PC-9 (cell line): ENCODE measurements at regions not wholly inside any gene's neighbourhood (a gene's known extent, or its start where the extent isn't known, plus 50 kb on each side); places are given as distances from the start of the nearest gene placed in this dataset.

Source experiments
- BruUV-seq: library from RNA; stranded (reverse); fragments of 400-500 nt; replicated peaks from 2 replicates; lab custom pipeline; 2021; lab: Mats Ljungman, UMichigan
- CTCF ChIA-PET: fragments of 300-600 bp; sonication (Branson Sonifier 250); formaldehyde crosslinking; loops from one replicate; lab custom pipeline; 2022; ENCODE audit warnings: antibody characterized with exemption; lab: Charles Lee
- POLR2A ChIA-PET: fragments of 300-600 bp; sonication (Branson Sonifier 250); formaldehyde crosslinking; loops from one replicate; lab custom pipeline; 2022; ENCODE audit warnings: antibody characterized with exemption; ENCODE audit not compliant: unreplicated experiment; lab: Charles Lee
- DNase-seq, 2 experiments: peaks; one replicate each; pipeline versions ENCODE4 v3.0.0 to v3.0.0-alpha.2; 2015 to 2022; ENCODE audit warnings: mixed read lengths in 1 of 2
- H2AFZ ChIP-seq: fragments of 200-600 bp; sonication (generic); 2 replicates; pipeline ENCODE4 v1.8.1; 2017; ENCODE audit warnings: antibody characterized with exemption
- H3F3A ChIP-seq: fragments of 200-600 bp; sonication (generic); 2 replicates; pipeline ENCODE4 v1.8.1; 2017; ENCODE audit warnings: antibody characterized with exemption, mild to moderate bottlenecking, low read depth; ENCODE audit not compliant: insufficient read depth
- H3K27ac ChIP-seq: fragments of 200-600 bp; sonication (generic); 2 replicates; pipeline ENCODE4 v1.6.1; 2016; ENCODE audit warnings: mixed run types
- H3K27me3 ChIP-seq: fragments of 200-600 bp; sonication (generic); 2 replicates; pipeline ENCODE4 v1.6.1; 2016; ENCODE audit warnings: low read depth, mixed run types; ENCODE audit not compliant: insufficient read depth
- H3K36me3 ChIP-seq: fragments of 200-600 bp; sonication (generic); 2 replicates; pipeline ENCODE4 v1.6.1; 2016; ENCODE audit warnings: low read depth, mixed run types
- H3K4me1 ChIP-seq: fragments of 200-600 bp; sonication (generic); replicated peaks from 2 replicates; pipeline ENCODE4 v1.6.1; 2016; ENCODE audit warnings: mixed run types; ENCODE audit not compliant: insufficient read depth
- H3K4me2 ChIP-seq: fragments of 200-600 bp; sonication (generic); 2 replicates; pipeline ENCODE4 v1.6.1; 2017; ENCODE audit warnings: mixed run types
- H3K4me3 ChIP-seq: fragments of 200-600 bp; sonication (generic); 2 replicates; pipeline ENCODE4 v1.6.1; 2016; ENCODE audit warnings: mixed run types
- H3K79me2 ChIP-seq: fragments of 200-600 bp; sonication (generic); 2 replicates; pipeline ENCODE4 v1.6.1; 2017; ENCODE audit warnings: low read depth, mixed run types
- H3K9me2 ChIP-seq: fragments of 200-600 bp; sonication (generic); 2 replicates; pipeline ENCODE4 v1.8.1; 2017; ENCODE audit warnings: mild to moderate bottlenecking; ENCODE audit not compliant: insufficient read depth
- H3K9me3 ChIP-seq: fragments of 200-600 bp; sonication (generic); 2 replicates; pipeline ENCODE4 v1.8.1; 2016; ENCODE audit warnings: low read depth; ENCODE audit not compliant: insufficient read depth
- H4K20me1 ChIP-seq: fragments of 200-600 bp; sonication (generic); 2 replicates; pipeline ENCODE4 v1.8.1; 2017; ENCODE audit not compliant: insufficient read depth
- CTCF ChIP-seq: fragments of 200-600 bp; sonication (generic); conservative IDR thresholded peaks from 2 replicates; pipeline ENCODE4 v1.6.1; 2017; ENCODE audit warnings: mixed run types, antibody characterized with exemption, mild to moderate bottlenecking, moderate library complexity
- EZH2 ChIP-seq: fragments of 200-600 bp; sonication (generic); IDR thresholded peaks from 2 replicates; pipeline ENCODE4 v1.8.0; 2017; ENCODE audit warnings: antibody characterized with exemption, low read depth
- intact Hi-C: fragments of 100-400 bp; cut with micrococcal nuclease; formaldehyde crosslinking; loops from one replicate; pipeline ENCODE4 v1.10.0; 2022; ENCODE audit not compliant: unreplicated experiment

GRCh38 chr18:54100920-54101470 is 123.5 kb downstream of the MBD2 start:
- intact Hi-C loops = no loop called here
- BruUV-seq = no TSS peak
- no peak overlapping the region for H3K4me3 ChIP-seq
- no peak overlapping the region for H3K27ac ChIP-seq
- no peaks in the 10 kb centered on the region for H3F3A ChIP-seq
- POLR2A ChIA-PET = no interaction called here
- no peaks in the 10 kb centered on the region for H4K20me1 ChIP-seq
- no peaks in the 10 kb centered on the region for H3K36me3 ChIP-seq
- CTCF ChIA-PET = no interaction called here
- no peaks in the 10 kb centered on the region; the same call in 1 of the 2 replicates for H3K9me2 ChIP-seq
- H3K4me1 ChIP-seq = no peaks in the 10 kb centered on the region
- no peak for DNase-seq
- no peak overlapping the region for H2AFZ ChIP-seq
- no peaks in the 10 kb centered on the region for H3K79me2 ChIP-seq
- H3K9me3 ChIP-seq = no peaks in the 10 kb centered on the region
- no peaks in the 10 kb centered on the region for H3K27me3 ChIP-seq
- H3K4me2 ChIP-seq = no peak overlapping the region
- TF ChIP-seq CTCF (no peak), EZH2 (no peak)

- no peak for TF ChIP-seq EZH2
- TF ChIP-seq CTCF = no peak
- Histone ChIP-seq H3K9me2 (no peaks in the 10 kb centered on the region; the same call in 1 of the 2 replicates), H2AFZ (no peak overlapping the region), H3K4me2 (no peak overlapping the region), H4K20me1 (no peaks in the 10 kb centered on the region), H3K79me2 (no peaks in the 10 kb centered on the region), H3K27me3 (no peaks in the 10 kb centered on the region), H3K4me3 (no peak overlapping the region), H3F3A (no peaks in the 10 kb centered on the region), H3K9me3 (no peaks in the 10 kb centered on the region), H3K4me1 (no peaks in the 10 kb centered on the region), H3K27ac (no peak overlapping the region), H3K36me3 (no peaks in the 10 kb centered on the region)
- intact Hi-C loops = no loop called here
- ChIA-PET POLR2A (no interaction called here), CTCF (no interaction called here)
- no peak for DNase-seq
- no TSS peak for BruUV-seq
Measured at GRCh38 chr18:54100466-54100865, 124.0 kb downstream of the MBD2 start.

- Histone ChIP-seq H3K4me2 (no peak overlapping the region), H3K9me3 (no peaks in the 10 kb centered on the region), H3K27ac (no peak overlapping the region), H4K20me1 (no peaks in the 10 kb centered on the region), H3K9me2 (no peaks in the 10 kb centered on the region), H2AFZ (no peak overlapping the region), H3K4me3 (no peak overlapping the region), H3F3A (no peaks in the 10 kb centered on the region), H3K79me2 (no peaks in the 10 kb centered on the region), H3K4me1 (no peaks in the 10 kb centered on the region), H3K36me3 (no peaks in the 10 kb centered on the region), H3K27me3 (no peaks in the 10 kb centered on the region)
- POLR2A ChIA-PET = no interaction called here
- no peak for DNase-seq
- TF ChIP-seq EZH2 = no peak
- no peak for TF ChIP-seq CTCF
- intact Hi-C loops = no loop called here
- no TSS peak for BruUV-seq
- CTCF ChIA-PET = no interaction called here
Measured at GRCh38 chr18:54094474-54094873, 130.0 kb downstream of the MBD2 start.
